ENCODE measurements at regions not wholly inside any gene's neighbourhood (a gene's known extent, or its start where the extent isn't known, plus 50 kb on each side); places are given as distances from the start of the nearest gene placed in this dataset.

- H3K4me3 Mint-ChIP-seq (ENCODE audit: unreplicated experiment), result no peak overlapping the region
- no peak for FAIRE-seq
- H2AFZ ChIP-seq (ENCODE audit: low read depth, low read length), result no peak overlapping the region
These were observed 81.5 kb upstream of the CDIN1 start for GRCh38 chr15:36497901-36498300.

GRCh38 chr15:36498401-36498800 lies 81.0 kb upstream of the CDIN1 start:
- Histone ChIP-seq H2AFZ (ENCODE audit: low read depth, low read length) (no peak overlapping the region), H3K4me2 (ENCODE audit: low read length) (peak overlapping the region; percentile 17)
- FAIRE-seq, result no peak

More at GRCh38 chr15:36497901-36498300, 81.5 kb upstream of the CDIN1 start:
- peak; percentile 26 for DNase-seq (ENCODE audit: low read depth)
- H3K9ac ChIP-seq (ENCODE audit: low read length), result no peak overlapping the region
- H3K27me3 ChIP-seq (ENCODE audit: insufficient read depth, low read length), result no peaks in the 10 kb centered on the region
- H3K9me3 Mint-ChIP-seq (ENCODE audit: unreplicated experiment), result no peaks in the 10 kb centered on the region
- peaks cover 12% of the 10 kb centered on the region for H3K4me1 Mint-ChIP-seq (ENCODE audit: low read depth, unreplicated experiment)
- no peaks in the 10 kb centered on the region for H3K36me3 ChIP-seq (ENCODE audit: insufficient read depth, low read length)
- no peak overlapping the region for H3K4me3 ChIP-seq (ENCODE audit: insufficient read depth, low read depth, low read length)
- H3K27me3 Mint-ChIP-seq (ENCODE audit: low read depth, unreplicated experiment), result no peaks in the 10 kb centered on the region
- H3K4me2 ChIP-seq (ENCODE audit: low read length), result peak overlapping the region; percentile 17
- no peaks in the 10 kb centered on the region for H3K9me3 ChIP-seq (ENCODE audit: insufficient read depth, low read depth, low read length)
- H3K27ac ChIP-seq (ENCODE audit: low read depth, low read length), result no peak overlapping the region
- no peaks in the 10 kb centered on the region for H4K20me1 ChIP-seq (ENCODE audit: insufficient read depth, low read length)
- no peaks in the 10 kb centered on the region for H3K79me2 ChIP-seq (ENCODE audit: insufficient read depth, low read length)
- no peak for TF ChIP-seq CTCF (IDR thresholded peaks at IDR 0.05; ENCODE audit: insufficient read depth, low read depth, low read length)
- TF ChIP-seq EZH2 (IDR thresholded peaks at IDR 0.05; ENCODE audit: insufficient read depth, low read length), result no peak
- no peaks in the 10 kb centered on the region for H3K4me1 ChIP-seq (ENCODE audit: insufficient read depth, low read length)
- no peaks in the 10 kb centered on the region for H3K36me3 Mint-ChIP-seq (ENCODE audit: low read depth, unreplicated experiment)
- H3K27ac Mint-ChIP-seq (ENCODE audit: unreplicated experiment), result no peak overlapping the region

More at GRCh38 chr15:36498401-36498800, 81.0 kb upstream of the CDIN1 start:
- Histone ChIP-seq H3K4me3 (ENCODE audit: insufficient read depth, low read depth, low read length) (no peak overlapping the region), H3K9me3 (ENCODE audit: insufficient read depth, low read depth, low read length) (no peaks in the 10 kb centered on the region), H3K36me3 (ENCODE audit: insufficient read depth, low read length) (no peaks in the 10 kb centered on the region), H3K9ac (ENCODE audit: low read length) (no peak overlapping the region), H3K27me3 (ENCODE audit: insufficient read depth, low read length) (no peaks in the 10 kb centered on the region), H3K27ac (ENCODE audit: low read depth, low read length) (no peak overlapping the region), H4K20me1 (ENCODE audit: insufficient read depth, low read length) (no peaks in the 10 kb centered on the region), H3K4me1 (ENCODE audit: insufficient read depth, low read length) (no peaks in the 10 kb centered on the region), H3K79me2 (ENCODE audit: insufficient read depth, low read length) (no peaks in the 10 kb centered on the region)
- H3K27ac Mint-ChIP-seq (ENCODE audit: unreplicated experiment), result no peak overlapping the region
- no peak for DNase-seq (ENCODE audit: low read depth)
- H3K4me1 Mint-ChIP-seq (ENCODE audit: low read depth, unreplicated experiment), result peaks cover 12% of the 10 kb centered on the region
- H3K9me3 Mint-ChIP-seq (ENCODE audit: unreplicated experiment), result no peaks in the 10 kb centered on the region
- no peak overlapping the region for H3K4me3 Mint-ChIP-seq (ENCODE audit: unreplicated experiment)
- TF ChIP-seq CTCF (IDR thresholded peaks at IDR 0.05; ENCODE audit: insufficient read depth, low read depth, low read length) (no peak), EZH2 (IDR thresholded peaks at IDR 0.05; ENCODE audit: insufficient read depth, low read length) (no peak)
- no peaks in the 10 kb centered on the region for H3K36me3 Mint-ChIP-seq (ENCODE audit: low read depth, unreplicated experiment)
- H3K27me3 Mint-ChIP-seq (ENCODE audit: low read depth, unreplicated experiment), result no peaks in the 10 kb centered on the region

All from astrocyte (in vitro differentiated cells and primary cell).